RPMI8226 (cell line): ENCODE measurements at regions not wholly inside any gene's neighbourhood (a gene's known extent, or its start where the extent isn't known, plus 50 kb on each side); places are given as distances from the start of the nearest gene placed in this dataset.
"Not testable (repeated sequence)": the region's sequence is repeated elsewhere in the genome, so short reads cannot be mapped to it uniquely, and the experiment has no call there.

Source experiments
- DNase-seq: peaks from one replicate; pipeline ENCODE4 v3.0.0-alpha.2; 2015

- no peak for DNase-seq
Measured at GRCh38 chr2:59296279-59296678, 1055.2 kb upstream of the FANCL start.

GRCh38 chr2:59295524-59296162 lies 1054.5 kb upstream of the FANCL start:
- no peak for DNase-seq

DNA sequence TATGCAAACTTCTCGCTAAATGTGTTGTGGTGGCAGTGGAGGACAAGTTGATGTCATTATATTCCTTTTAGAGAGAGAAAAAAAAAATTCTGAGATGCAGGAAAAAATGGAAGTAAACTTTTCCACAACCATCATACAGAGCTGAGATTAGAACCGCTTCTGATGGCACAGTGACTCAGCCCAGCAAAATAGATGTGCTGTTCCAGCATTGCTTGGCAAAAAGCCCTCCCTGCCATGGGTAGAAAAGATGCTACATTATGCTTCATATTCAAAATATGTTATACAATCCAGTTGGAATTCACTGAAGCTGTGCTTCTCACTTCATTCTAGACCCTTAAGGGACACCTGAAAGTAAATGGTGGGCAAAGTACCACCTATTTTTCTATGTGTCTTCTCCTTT lies 1047.6 kb upstream of the FANCL start:
- DNase-seq, result no peak

DNA sequence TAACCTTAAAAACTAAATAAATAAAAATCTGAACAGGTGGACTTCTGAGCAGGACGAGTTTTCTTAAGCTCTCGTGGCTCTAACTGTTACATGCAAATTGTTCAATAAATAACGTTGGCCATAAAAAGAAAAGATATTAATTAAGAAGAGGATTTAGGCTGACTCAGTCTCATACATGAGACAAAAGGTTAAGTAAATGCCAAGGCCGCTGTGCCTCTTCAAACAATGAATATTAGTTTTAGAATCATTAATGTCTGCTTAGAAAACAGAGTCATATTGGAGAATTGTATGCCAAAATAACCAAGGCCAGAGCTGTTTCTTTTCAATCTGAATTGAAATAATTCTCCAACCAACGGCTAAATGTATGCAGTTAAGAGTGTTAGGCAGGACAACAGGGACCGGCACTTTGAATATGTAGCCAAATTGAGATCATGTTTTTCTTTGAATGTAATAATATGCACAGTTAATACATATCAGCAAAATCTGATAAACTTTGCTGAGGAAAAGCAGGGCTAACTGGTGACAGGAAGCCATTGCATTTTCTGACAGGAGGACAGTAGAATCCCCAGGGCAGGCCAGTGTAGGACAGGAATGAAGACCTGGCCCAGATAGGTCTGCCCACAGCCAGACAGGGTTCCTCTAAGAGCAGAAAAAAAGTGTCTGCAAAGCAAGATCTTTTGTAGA lies 1041.4 kb upstream of the FANCL start:
- DNase-seq, result no peak

- no peak for DNase-seq
Measured at GRCh38 chr2:59277671-59278070, 1036.5 kb upstream of the FANCL start.

GRCh38 chr2:59276917-59277316 lies 1035.8 kb upstream of the FANCL start:
- DNase-seq, result no peak

- no peak for DNase-seq
Measured at GRCh38 chr2:59276033-59276432, 1034.9 kb upstream of the FANCL start.

GRCh38 chr2:59266453-59266852 lies 1025.3 kb upstream of the FANCL start:
- DNase-seq, result no peak

GRCh38 chr2:59259913-59260312 lies 1018.8 kb upstream of the FANCL start:
- no peak for DNase-seq

GRCh38 chr2:59256290-59256689 lies 1015.2 kb upstream of the FANCL start:
- DNase-seq, result no peak

GRCh38 chr2:59254279-59254678 lies 1013.2 kb upstream of the FANCL start:
- no peak for DNase-seq

- DNase-seq, result no peak
Measured at GRCh38 chr2:59250307-59250677, 1009.2 kb upstream of the FANCL start.

- DNase-seq, result no peak
Measured at GRCh38 chr2:59249441-59250306, 1008.5 kb upstream of the FANCL start.

DNA sequence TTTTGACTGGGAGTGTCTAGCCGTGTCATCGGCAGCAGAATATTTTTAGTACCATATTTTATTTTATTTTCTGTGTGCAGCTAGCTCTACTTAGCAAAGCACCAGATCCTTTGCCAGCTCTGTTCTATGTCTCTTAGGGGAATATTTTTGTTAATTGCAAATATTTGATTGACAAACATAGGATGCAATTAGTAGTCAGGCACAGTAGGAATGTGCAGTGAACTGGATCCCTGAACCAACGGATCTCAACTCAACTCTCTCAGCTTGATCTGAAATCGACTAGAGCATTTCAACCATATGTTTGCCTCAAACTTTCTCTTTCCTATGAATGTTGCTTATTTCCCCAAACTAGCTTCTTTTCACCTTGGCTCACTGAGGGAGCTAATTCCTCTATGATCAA lies 998.0 kb upstream of the FANCL start:
- DNase-seq, result no peak

GRCh38 chr2:59237311-59237710 lies 996.2 kb upstream of the FANCL start:
- no peak for DNase-seq

DNA sequence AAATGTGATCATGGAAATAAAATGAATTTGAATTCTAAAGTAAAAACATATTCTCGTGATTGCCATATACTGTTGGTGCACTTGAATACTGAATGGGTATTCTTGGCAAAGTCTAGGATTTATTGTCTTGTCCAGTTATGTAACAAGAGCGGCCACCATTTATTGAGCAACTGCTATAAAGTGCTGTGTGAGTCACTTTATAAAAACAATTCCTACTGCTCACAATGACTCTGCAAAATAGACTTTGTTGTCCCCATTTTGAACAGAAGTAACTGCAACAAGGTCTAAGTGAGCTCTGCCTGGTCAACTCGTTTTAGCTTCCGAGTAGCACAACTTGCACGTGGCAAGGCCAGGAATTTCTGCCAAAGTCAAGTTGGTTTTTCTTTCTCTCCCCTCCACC lies 995.6 kb upstream of the FANCL start:
- no peak for DNase-seq

- no peak for DNase-seq
Measured at GRCh38 chr2:59233920-59234319, 992.8 kb upstream of the FANCL start.

DNA sequence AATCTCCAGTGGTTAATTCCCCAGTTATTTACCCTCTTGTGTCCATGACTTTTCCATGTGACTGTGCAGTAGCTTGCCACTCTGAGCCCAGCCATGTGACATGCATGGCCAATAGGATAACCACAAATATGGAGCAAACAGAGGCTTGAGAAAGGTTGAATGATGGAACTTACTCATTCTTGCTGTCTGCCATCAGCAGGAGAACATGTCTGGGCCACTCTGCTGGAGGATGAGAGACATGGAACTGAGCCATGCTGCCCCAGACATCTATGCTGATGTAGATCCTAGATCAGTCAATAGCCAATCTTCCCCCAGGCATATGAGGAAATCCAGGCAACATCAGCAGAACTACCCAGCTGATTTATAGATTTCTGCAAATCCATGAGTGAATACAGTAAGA lies 992.3 kb upstream of the FANCL start:
- no peak for DNase-seq

- DNase-seq, result peak; percentile 67
Measured at GRCh38 chr2:59232394-59233165, 991.5 kb upstream of the FANCL start.

DNA sequence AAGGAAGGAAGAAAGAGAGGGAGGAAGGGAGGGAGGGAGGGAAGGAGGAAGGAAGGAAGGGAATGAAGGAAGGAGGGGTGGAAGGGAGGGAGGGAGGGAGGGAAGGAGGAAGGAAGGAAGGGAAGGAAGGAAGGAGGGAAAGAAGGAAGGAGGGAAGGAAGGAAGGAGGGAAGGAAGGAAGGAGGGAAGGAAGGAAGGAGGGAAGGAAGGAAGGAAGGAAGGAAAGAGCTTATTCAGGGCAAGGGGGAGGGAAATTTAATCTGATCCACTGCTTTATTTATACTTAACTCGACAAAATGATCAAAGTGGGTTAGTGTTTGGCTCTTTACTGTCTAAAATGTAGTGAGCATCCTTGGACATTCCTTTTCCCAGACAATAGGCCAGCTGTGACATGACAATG lies 985.2 kb upstream of the FANCL start:
- not testable (repeated sequence) for DNase-seq

- DNase-seq, result no peak
Measured at GRCh38 chr2:59223742-59224141, 982.6 kb upstream of the FANCL start.

DNA sequence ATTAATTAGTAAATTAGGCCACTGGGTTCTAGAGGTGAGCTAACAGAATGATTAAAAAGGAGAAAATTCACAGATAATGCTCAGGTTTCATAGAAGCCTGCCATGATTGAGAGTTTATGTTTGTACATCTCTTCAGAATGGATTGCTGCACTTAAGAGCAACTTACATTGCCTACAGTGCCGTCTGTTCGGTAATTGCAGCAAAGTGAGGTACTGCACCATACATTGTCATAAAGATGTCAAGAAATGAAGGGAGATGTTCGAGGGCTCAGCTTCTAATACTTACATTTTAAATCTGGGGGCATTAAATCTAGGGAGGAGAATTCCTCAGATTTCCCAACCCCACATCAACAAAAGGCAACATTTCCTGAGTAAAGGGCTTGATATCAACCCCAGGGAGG lies 976.2 kb upstream of the FANCL start:
- DNase-seq, result no peak

- DNase-seq, result peak; percentile 21
Measured at GRCh38 chr2:59206361-59206760, 965.2 kb upstream of the FANCL start.
